Endodermal cell (in vitro differentiated cells): ENCODE measurements at regions not wholly inside any gene's neighbourhood (a gene's known extent, or its start where the extent isn't known, plus 50 kb on each side); places are given as distances from the start of the nearest gene placed in this dataset.

Experiments
- DNase-seq: peaks from one replicate; pipeline ENCODE4 v3.0.0-alpha.2; 2017
- H3K27ac ChIP-seq: 2 replicates; pipeline ENCODE4 v1.5.1; 2013; ENCODE audit warnings: mild to moderate bottlenecking, low read depth, low read length, moderate library complexity
- H3K27me3 ChIP-seq: 2 replicates; pipeline ENCODE4 v1.6.1; 2013; ENCODE audit warnings: mild to moderate bottlenecking, low read length, moderate library complexity; ENCODE audit not compliant: insufficient read depth, control insufficient read depth, poor library complexity, severe bottlenecking
- H3K36me3 ChIP-seq: 2 replicates; pipeline ENCODE4 v1.7.0; 2013; ENCODE audit warnings: mild to moderate bottlenecking, low read length, moderate library complexity; ENCODE audit not compliant: control insufficient read depth, insufficient read depth
- H3K4me1 ChIP-seq: one replicate; pipeline ENCODE4 v1.7.0; 2013; ENCODE audit warnings: low read length; ENCODE audit not compliant: control insufficient read depth, insufficient read depth
- H3K4me3 ChIP-seq: 2 replicates; pipeline ENCODE4 v1.5.1; 2013; ENCODE audit warnings: mild to moderate bottlenecking, low read length, moderate library complexity
- H3K9ac ChIP-seq: 2 replicates; pipeline ENCODE4 v1.6.1; 2013; ENCODE audit warnings: mild to moderate bottlenecking, low read length, moderate library complexity; ENCODE audit not compliant: poor library complexity, severe bottlenecking; ENCODE audit errors: extremely low read depth
- H3K9me3 ChIP-seq: 2 replicates; pipeline ENCODE4 v1.6.1; 2013; ENCODE audit warnings: mild to moderate bottlenecking, low read length, moderate library complexity; ENCODE audit not compliant: control insufficient read depth
- H3K27ac Mint-ChIP-seq: 2 replicates; pipeline ENCODE4 v1.8.0; 2020; ENCODE audit warnings: mixed read lengths
- H3K27me3 Mint-ChIP-seq: 2 replicates; pipeline ENCODE4 v1.8.0; 2021; ENCODE audit warnings: mild to moderate bottlenecking, mixed read lengths; ENCODE audit not compliant: insufficient read depth
- H3K36me3 Mint-ChIP-seq: 2 replicates; pipeline ENCODE4 v1.8.0; 2020; ENCODE audit warnings: low read depth, mixed read lengths
- H3K4me1 Mint-ChIP-seq: 2 replicates; pipeline ENCODE4 v1.8.0; 2020; ENCODE audit warnings: mixed read lengths
- H3K4me3 Mint-ChIP-seq: 2 replicates; pipeline ENCODE4 v1.8.0; 2020; ENCODE audit warnings: mild to moderate bottlenecking, moderate library complexity, mixed read lengths
- H3K9me3 Mint-ChIP-seq: 2 replicates; pipeline ENCODE4 v1.8.0; 2020; ENCODE audit warnings: mild to moderate bottlenecking, mixed read lengths
- CTCF ChIP-seq: fragments of 200-600 bp; sonication (generic); conservative IDR thresholded peaks from 2 replicates; pipeline ENCODE4 v1.5.0; 2021; ENCODE audit warnings: antibody characterized with exemption, mild to moderate bottlenecking
- WGBS, 2 experiments: methylation state at CpG; one replicate each; pipeline versions ENCODE4 v1.1.5 to v1.1.7; 2013; ENCODE audit warnings: missing lambda C conversion rate in 2 of 2, mixed read lengths in 1 of 2; ENCODE audit not compliant: insufficient coverage in 1 of 2, insufficient read length in 1 of 2; 5-methylcytosine and 5-hydroxymethylcytosine counted together

- no peaks in the 10 kb centered on the region for H3K27me3 Mint-ChIP-seq
- no peak for TF ChIP-seq CTCF
- no peaks in the 10 kb centered on the region for H3K27me3 ChIP-seq
- no peaks in the 10 kb centered on the region for H3K9me3 Mint-ChIP-seq
- no peak overlapping the region for H3K4me3 Mint-ChIP-seq
- H3K9ac ChIP-seq = no peak overlapping the region
- H3K27ac ChIP-seq = no peak overlapping the region
- no peak for DNase-seq
- no peaks in the 10 kb centered on the region for H3K36me3 Mint-ChIP-seq
- no peaks in the 10 kb centered on the region for H3K36me3 ChIP-seq
- H3K4me1 Mint-ChIP-seq = no peaks in the 10 kb centered on the region
- H3K9me3 ChIP-seq = peaks cover 6% of the 10 kb centered on the region
- no peak overlapping the region for H3K4me3 ChIP-seq
- H3K27ac Mint-ChIP-seq = no peak overlapping the region
- no peaks in the 10 kb centered on the region for H3K4me1 ChIP-seq
Measured at GRCh38 chr5:51746023-51746422, 362.8 kb downstream of the ISL1 start.

GRCh38 chr5:51748647-51749046 lies 365.4 kb downstream of the ISL1 start:
- Histone ChIP-seq H3K36me3 (no peaks in the 10 kb centered on the region), H3K4me1 (no peaks in the 10 kb centered on the region), H3K4me3 (no peak overlapping the region), H3K27me3 (no peaks in the 10 kb centered on the region), H3K9me3 (peaks cover under 1% of the 10 kb centered on the region), H3K9ac (no peak overlapping the region), H3K27ac (no peak overlapping the region)
- Mint-ChIP-seq H3K4me1 (no peaks in the 10 kb centered on the region), H3K4me3 (no peak overlapping the region), H3K27me3 (no peaks in the 10 kb centered on the region), H3K27ac (no peak overlapping the region), H3K9me3 (no peaks in the 10 kb centered on the region), H3K36me3 (no peaks in the 10 kb centered on the region)
- 84 to 100% methylated on average over 1 to 2 of the region's 2 CpGs for WGBS, 2 experiments
- DNase-seq = no peak
- TF ChIP-seq CTCF = no peak
